IPS-18a (cell line): ENCODE measurements at regions not wholly inside any gene's neighbourhood (a gene's known extent, or its start where the extent isn't known, plus 50 kb on each side); places are given as distances from the start of the nearest gene placed in this dataset.

ENCODE experiments used
- H3K27ac ChIP-seq: one replicate; pipeline ENCODE4 v1.5.1; 2013; ENCODE audit warnings: low read length
- H3K27me3 ChIP-seq: one replicate; pipeline ENCODE4 v1.6.1; 2013; ENCODE audit warnings: mild to moderate bottlenecking, low read length; ENCODE audit not compliant: control insufficient read depth, insufficient read depth
- H3K36me3 ChIP-seq: one replicate; pipeline ENCODE4 v1.6.1; 2013; ENCODE audit warnings: low read depth, low read length; ENCODE audit not compliant: control insufficient read depth
- H3K4me1 ChIP-seq: one replicate; pipeline ENCODE4 v1.6.1; 2013; ENCODE audit warnings: low read depth, low read length; ENCODE audit not compliant: control insufficient read depth
- H3K4me3 ChIP-seq: one replicate; pipeline ENCODE4 v1.5.1; 2013; ENCODE audit warnings: low read length
- H3K9ac ChIP-seq: one replicate; pipeline ENCODE4 v1.6.1; 2013; ENCODE audit warnings: mild to moderate bottlenecking, low read length, moderate library complexity
- H3K9me3 ChIP-seq: one replicate; pipeline ENCODE4 v1.6.1; 2013; ENCODE audit warnings: low read depth, low read length; ENCODE audit not compliant: control insufficient read depth

DNA sequence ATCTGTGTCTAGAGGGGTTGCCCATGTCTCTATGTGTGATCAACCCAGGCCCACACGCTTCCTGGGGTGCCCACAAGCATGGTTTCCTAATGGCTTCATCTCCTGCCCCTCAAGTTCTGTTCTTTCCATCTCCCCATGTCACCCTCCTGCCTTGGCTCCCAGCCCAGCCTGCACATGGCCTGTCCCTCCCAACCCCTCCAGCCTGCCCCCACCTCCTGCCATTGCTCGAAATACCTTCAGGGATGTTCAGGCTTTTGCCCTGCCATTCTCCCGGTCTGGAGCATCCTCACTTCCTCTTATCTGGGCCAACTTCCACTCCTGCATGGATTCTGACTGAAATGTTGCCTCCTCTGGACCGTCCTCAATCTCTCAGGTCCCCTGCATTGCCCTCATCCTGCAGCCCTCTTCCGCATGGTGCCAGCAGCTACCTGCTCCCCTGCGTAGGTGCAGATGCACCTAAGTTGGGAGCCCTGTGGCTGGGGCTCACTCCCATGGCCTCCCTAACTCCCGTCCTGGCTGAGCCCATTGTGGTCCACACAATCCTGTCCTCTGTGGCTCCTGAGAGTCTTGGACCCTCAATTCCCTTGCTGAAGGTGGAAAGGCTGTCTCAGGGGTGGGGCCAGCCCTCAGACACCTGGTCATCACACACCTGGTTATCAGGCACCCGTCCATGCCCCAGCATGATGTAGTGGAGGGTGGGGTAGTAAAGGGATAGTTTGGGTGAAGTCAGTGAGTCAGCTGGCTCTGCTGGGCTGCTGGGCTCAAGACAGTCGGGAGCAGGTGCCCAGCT, 152.1 kb downstream of the URI1 start:
- Histone ChIP-seq H3K9ac (no peak overlapping the region), H3K27ac (no peak overlapping the region), H3K4me3 (no peak overlapping the region), H3K4me1 (no peaks in the 10 kb centered on the region), H3K9me3 (no peaks in the 10 kb centered on the region), H3K27me3 (no peaks in the 10 kb centered on the region), H3K36me3 (no peaks in the 10 kb centered on the region)

DNA sequence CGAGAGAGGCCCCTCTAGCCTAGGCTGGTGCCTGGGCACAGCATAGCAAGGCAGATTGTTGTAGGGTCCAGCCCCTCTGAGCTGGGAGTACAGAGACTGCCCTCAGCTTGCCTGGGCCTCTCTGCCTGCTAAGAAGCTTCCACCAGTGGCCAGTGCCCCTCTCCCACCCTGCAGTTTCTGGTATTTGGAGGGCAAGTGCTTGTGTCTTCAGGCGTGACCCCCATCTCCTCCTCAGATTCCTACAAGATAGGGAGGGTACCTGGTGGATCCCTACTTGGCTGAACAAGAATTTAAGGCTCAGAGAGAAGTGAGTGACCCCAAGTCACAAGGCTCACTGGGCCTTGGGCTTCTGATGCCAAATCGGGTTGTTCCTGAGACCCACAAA, 152.7 kb downstream of the URI1 start:
- no peaks in the 10 kb centered on the region for H3K4me1 ChIP-seq
- H3K4me3 ChIP-seq = no peak overlapping the region
- H3K27ac ChIP-seq = no peak overlapping the region
- no peaks in the 10 kb centered on the region for H3K9me3 ChIP-seq
- no peaks in the 10 kb centered on the region for H3K36me3 ChIP-seq
- no peaks in the 10 kb centered on the region for H3K27me3 ChIP-seq
- no peak overlapping the region for H3K9ac ChIP-seq

DNA sequence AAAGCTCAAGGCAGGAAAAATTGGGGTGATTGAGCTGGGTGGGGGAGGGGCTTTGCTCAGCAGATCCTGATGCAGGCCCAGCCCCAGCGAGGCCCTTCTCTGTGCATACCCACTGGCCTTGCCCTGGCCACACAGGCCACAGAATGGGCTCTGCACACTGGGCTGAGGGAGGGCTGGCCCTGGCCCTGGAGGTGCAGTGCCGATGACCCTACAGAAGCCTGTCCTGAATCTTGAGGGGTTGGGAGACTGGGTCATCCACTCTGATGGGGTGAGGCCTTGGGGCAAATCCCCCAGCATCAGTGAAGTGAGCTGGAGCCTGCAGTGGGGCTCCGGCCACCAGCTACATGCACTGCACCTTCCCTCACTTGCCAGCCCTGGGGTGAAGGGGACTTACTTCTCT, 153.1 kb downstream of the URI1 start:
- H3K4me1 ChIP-seq = no peaks in the 10 kb centered on the region
- no peak overlapping the region for H3K27ac ChIP-seq
- H3K36me3 ChIP-seq = no peaks in the 10 kb centered on the region
- no peaks in the 10 kb centered on the region for H3K27me3 ChIP-seq
- H3K9ac ChIP-seq = no peak overlapping the region
- no peaks in the 10 kb centered on the region for H3K9me3 ChIP-seq
- H3K4me3 ChIP-seq = no peak overlapping the region

DNA sequence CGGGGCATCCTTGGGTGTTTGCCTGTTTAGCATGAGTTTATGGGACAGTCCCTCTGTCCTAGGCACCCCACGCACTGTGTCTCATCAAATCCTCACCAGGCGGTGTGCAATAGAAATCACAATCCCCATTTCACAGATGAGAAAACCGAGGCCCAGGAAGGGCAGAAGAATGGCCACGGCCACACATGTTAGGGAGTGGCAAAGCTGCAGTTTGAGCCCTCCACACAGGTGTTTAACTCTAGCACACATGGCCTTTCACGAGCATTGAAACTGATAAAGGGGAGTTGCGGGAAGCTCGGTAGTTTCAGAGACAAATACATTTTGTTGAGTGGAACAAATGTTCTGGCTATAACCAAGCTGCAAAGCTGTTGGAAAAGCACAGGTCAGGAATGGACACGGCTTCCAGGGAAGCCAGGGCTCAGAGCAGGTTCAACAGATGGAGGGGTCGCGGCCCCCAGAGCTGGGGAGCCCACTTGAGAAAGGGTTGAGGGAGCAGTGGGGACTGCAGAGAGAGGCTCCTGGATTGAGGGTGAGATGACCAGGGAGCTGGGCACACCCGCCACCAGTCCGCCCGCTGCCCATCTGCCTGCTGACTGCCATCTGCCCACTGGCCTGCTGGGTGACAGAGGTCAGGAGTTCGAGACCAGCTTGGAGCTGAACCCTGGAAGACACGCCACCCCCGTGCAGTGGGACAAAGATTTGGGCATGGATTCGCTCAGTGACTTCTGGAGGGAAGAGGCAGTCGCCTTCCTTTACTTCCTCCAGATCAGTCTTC, 154.7 kb downstream of the URI1 start:
- no peak overlapping the region for H3K4me3 ChIP-seq
- no peaks in the 10 kb centered on the region for H3K9me3 ChIP-seq
- no peaks in the 10 kb centered on the region for H3K27me3 ChIP-seq
- no peaks in the 10 kb centered on the region for H3K36me3 ChIP-seq
- H3K27ac ChIP-seq = no peak overlapping the region
- no peaks in the 10 kb centered on the region for H3K4me1 ChIP-seq
- H3K9ac ChIP-seq = no peak overlapping the region

DNA sequence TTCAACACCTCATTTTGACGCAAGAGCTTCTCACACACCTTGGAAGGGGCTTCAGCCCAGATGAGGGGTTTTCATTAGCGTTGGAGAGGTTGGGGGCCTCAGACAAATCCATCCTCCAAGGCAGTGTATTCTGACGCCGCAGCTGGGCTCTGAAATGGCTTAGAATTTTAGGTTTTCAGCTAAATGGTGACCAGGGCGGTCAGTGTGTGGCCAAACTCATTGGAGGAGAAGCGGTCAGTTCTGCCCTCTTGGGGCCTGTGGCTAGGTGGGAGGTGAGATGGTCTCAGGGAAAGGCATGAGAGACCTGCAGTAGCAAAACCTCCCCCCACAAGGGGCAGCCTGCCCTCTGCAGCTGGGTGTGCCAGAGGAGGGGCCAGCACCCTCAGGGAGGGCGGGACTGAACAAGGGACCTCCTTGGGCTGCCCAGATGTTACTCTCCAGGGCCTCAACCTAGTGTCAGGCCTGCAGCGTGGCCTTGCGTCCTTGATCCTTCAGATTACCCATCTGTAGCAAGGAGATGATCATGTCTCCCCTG, 155.8 kb downstream of the URI1 start:
- Histone ChIP-seq H3K4me1 (no peaks in the 10 kb centered on the region), H3K27ac (no peak overlapping the region), H3K9me3 (no peaks in the 10 kb centered on the region), H3K27me3 (no peaks in the 10 kb centered on the region), H3K36me3 (no peaks in the 10 kb centered on the region), H3K9ac (no peak overlapping the region), H3K4me3 (no peak overlapping the region)

DNA sequence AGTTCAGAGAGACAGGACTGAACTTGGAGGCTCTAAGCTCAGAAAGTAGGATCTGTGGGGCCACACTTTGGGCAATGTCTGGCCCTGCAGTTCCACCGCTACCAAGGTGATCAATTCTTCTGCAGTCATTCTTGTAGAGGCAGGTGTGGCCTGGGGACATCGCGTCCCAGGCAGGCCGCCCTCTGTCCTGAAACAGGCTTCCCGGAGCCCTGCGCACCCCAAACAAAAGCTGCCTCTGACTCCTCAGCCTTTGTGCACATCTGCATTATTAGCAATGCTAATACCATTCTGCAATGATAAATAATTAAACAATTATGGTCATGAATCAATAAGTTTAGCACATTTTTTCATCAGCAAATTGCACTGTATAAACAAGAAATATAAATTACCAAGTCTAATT, 160.2 kb downstream of the URI1 start:
- Histone ChIP-seq H3K27ac (no peak overlapping the region), H3K27me3 (no peaks in the 10 kb centered on the region), H3K9me3 (no peaks in the 10 kb centered on the region), H3K9ac (no peak overlapping the region), H3K4me1 (no peaks in the 10 kb centered on the region), H3K36me3 (no peaks in the 10 kb centered on the region), H3K4me3 (no peak overlapping the region)

DNA sequence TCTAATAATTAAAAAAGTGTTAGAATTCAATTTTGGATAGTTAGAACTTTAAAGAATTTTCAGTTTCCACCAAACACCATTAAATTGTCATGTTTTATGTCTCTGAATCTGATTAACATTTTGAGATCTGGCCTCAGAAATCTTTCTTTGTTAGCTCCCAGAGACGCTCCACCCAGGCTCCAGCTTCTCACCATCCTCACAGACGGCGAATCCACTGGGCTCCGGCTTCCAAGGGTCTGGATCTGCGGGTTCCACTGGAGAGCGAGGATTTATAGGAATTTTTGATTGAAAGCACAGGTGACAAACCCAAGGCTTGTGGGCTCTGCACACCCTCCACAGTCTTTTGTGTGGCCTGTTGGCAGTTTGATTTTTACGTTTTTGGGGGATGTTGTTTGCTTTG, 160.6 kb downstream of the URI1 start:
- Histone ChIP-seq H3K36me3 (no peaks in the 10 kb centered on the region), H3K27me3 (no peaks in the 10 kb centered on the region), H3K4me3 (no peak overlapping the region), H3K9ac (no peak overlapping the region), H3K27ac (no peak overlapping the region), H3K4me1 (no peaks in the 10 kb centered on the region), H3K9me3 (no peaks in the 10 kb centered on the region)

DNA sequence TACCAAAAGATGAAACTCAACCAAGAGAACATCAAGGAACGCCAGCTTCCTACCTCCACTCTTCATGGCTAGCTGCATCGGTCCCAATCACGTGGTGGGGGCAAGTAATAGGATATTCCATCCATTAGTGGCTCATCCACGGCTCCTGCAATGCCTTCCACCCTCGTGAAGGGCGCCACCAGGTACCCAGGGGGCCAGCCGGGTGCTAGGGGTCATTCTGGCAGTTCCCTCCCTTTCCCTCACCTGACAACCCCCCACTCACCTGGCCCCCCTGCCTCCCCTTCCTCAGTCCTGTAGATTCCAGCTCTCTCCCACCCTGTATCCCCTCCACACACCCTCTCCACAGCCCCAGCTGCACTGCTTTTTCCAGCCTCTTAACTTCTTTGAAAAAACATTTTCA, 161.9 kb downstream of the URI1 start:
- Histone ChIP-seq H3K4me1 (no peaks in the 10 kb centered on the region), H3K27ac (no peak overlapping the region), H3K9ac (no peak overlapping the region), H3K27me3 (no peaks in the 10 kb centered on the region), H3K36me3 (no peaks in the 10 kb centered on the region), H3K4me3 (no peak overlapping the region), H3K9me3 (no peaks in the 10 kb centered on the region)

DNA sequence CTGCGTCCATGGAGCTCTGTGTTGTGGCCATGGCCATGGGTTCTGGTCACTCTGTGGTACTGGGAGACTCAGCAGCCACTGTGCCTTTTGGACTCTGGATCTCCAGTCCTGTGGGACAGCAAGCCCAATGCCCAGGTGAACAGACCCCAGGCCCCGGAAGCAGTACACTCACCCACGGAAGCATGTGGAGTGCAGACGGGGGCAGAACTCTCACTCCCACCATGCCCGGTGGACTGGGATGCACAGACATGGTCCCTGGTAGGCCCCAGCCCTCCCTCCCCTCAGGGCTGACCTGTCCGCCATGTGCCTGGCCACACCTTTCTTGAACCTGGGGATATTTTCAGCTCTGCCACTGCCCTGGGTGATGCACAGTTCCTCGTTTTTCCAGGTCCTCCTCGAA, 163.3 kb downstream of the URI1 start:
- H3K9ac ChIP-seq = no peak overlapping the region
- H3K4me1 ChIP-seq = no peaks in the 10 kb centered on the region
- no peak overlapping the region for H3K4me3 ChIP-seq
- no peaks in the 10 kb centered on the region for H3K27me3 ChIP-seq
- no peaks in the 10 kb centered on the region for H3K9me3 ChIP-seq
- H3K27ac ChIP-seq = no peak overlapping the region
- H3K36me3 ChIP-seq = no peaks in the 10 kb centered on the region

DNA sequence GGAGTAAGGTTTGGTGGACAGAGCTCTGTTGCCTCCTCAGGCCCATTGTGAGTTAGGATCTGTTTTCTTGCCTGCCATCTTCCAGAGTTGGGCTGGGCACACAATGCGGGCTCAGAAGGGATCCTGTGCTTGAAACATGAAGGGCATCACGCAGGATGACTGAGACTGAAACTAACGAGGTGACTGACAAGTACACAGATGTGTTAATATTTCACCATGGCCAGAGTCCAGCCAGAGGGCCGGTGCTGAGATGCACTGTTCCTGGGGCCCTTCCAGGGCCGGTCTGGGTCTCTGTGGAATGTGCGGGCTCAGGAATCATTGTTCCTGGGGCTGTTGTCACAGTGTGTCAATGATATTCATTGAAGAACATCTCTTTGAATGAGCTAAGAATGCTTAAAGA, 163.7 kb downstream of the URI1 start:
- no peak overlapping the region for H3K4me3 ChIP-seq
- no peaks in the 10 kb centered on the region for H3K36me3 ChIP-seq
- H3K4me1 ChIP-seq = no peaks in the 10 kb centered on the region
- H3K9me3 ChIP-seq = no peaks in the 10 kb centered on the region
- no peak overlapping the region for H3K27ac ChIP-seq
- H3K27me3 ChIP-seq = no peaks in the 10 kb centered on the region
- H3K9ac ChIP-seq = no peak overlapping the region

DNA sequence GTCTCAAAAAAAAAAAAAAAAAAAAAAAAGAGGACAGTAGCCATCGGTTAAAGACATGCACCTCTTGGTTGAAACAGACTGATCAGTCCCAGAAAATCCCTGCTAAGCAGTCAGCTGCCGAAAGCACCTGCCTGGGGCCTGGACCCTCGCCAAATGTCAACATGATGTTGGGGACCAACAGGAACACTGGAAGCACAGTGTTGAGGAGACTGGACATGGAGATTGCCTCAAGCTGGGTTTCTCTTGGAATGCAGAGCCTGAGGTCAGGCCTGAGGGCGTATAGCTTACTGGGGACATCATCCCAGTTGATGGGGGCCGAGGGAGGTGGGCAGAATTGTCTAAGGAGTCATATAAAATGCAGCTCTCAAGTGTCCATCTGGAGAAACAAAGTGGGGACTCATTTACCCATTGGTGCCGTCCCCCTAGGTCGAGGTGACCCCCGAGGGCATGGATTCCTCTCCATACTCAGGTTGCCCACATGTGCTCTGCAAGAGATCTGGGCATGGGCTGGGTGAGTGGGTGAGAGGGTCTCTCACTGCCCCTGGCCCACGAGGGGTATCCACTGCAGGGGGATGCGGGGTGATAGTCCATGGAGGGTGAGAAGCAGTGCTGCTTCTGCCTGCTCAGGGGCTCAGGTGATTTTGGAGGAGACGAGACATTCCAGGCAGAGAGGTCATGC, 164.5 kb downstream of the URI1 start:
- no peaks in the 10 kb centered on the region for H3K27me3 ChIP-seq
- no peak overlapping the region for H3K9ac ChIP-seq
- H3K36me3 ChIP-seq = no peaks in the 10 kb centered on the region
- no peak overlapping the region for H3K27ac ChIP-seq
- no peak overlapping the region for H3K4me3 ChIP-seq
- H3K4me1 ChIP-seq = no peaks in the 10 kb centered on the region
- H3K9me3 ChIP-seq = no peaks in the 10 kb centered on the region
